Caki2 (cell line): ENCODE measurements at regions not wholly inside any gene's neighbourhood (a gene's known extent, or its start where the extent isn't known, plus 50 kb on each side); places are given as distances from the start of the nearest gene placed in this dataset.

Source experiments
- DNase-seq: peaks from one replicate; pipeline ENCODE4 v3.0.0-alpha.2; 2015; ENCODE audit warnings: low read depth
- in situ Hi-C: cut with HindIII; loops from 2 replicates; pipeline ENCODE4 v1.10.0; 2016; ENCODE audit warnings: low sequenced_read_pairs, low pct_unique_long_range_greater_than_20kb, mixed read lengths

DNA sequence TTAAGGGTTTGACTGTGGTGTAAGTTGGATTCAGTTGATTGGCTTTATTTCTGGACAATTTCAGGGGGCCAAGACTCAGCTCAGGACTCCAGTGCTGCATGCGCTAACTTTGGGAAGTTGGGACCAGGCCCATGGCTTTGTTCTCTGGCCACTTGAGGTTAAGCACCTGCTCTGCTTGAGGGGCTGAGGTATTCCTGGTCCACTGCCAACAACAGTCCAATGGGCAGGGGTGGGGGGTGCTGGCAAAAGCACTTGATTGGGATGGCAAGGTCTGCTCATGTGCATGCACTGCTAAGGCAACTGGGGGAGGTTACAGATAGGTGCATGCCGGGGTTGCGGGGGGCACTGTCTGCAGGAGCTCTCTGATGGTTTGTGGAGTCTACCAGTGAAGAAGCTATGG lies 52.6 kb upstream of the ASB17 start:
- DNase-seq = no peak
- in situ Hi-C loops = no loop called here

DNA sequence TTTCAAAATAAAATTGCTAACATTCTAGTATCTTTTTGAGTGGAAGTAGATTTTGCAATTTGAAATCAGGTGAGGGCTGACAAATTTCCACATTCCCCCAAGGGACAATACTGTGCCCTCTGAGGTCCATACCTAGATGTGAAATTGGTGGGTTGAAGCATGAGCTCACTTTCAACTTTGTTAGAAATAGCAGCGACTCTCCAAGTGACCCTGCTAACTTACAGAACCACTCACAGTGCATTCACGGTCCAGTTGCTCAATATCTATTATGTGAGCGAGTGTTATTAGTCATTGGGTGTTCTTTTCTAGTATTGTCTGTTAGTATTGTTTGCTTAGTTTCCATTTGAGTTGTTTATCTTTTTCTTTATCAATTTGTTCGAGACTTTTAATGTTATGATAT lies 53.6 kb upstream of the ASB17 start:
- in situ Hi-C loops = no loop called here
- DNase-seq = no peak

DNA sequence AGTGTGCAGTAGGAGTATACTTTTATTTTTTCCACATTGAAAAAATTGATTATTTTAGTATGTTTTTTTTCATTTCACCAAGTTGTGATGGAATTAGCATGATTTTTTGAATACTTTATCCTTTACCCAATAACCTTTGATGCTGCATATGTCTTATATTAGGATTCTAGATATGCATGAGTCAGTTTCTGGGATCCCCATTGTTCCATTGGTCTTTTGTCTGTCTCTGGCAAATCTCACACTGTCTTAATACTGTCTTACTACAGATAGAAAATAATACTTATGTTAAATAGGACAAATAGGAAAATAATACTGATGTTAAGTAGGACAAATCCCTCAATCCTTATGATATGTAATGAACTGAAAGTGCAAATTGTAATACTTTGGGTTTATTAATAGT lies 54.3 kb upstream of the ASB17 start:
- in situ Hi-C loops = no loop called here
- DNase-seq = no peak

DNA sequence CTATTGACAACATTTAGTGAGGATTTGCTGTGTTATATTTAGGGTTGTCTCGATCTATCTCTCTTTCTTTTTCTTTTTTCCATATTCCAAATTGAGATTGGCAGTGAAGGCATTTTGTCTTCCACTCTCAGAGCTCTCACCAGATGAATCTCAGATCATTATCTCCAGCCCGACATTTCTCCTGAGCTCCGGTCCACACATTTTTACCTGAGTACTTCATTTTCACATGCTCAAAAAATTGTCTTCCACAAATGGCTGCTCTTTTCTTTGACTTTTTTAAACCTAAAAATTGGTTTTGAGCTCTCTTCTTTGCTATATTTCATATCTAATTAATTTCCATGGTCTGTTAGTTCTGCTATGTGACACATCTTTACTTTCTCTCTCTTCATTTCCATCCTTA lies 56.9 kb upstream of the ASB17 start:
- DNase-seq = no peak
- in situ Hi-C loops = no loop called here

DNA sequence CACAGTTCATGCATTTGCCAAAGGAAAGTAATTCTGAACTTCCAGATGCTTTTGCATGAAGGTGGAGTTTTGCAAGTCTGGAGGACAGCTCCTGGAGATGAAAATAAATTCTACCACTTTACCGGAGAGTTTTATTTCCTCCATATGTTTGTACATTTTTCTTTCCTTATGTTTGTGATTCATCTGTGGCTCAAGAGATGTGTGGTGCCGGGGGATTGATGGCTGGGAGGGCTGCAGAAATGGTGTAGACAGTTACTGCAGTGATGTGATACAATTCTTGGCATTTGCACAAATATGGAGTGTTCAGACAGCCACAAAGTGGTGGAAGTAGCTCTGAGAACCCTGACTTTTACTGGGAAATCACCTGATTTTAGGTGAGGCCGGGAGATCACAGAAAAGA lies 58.5 kb upstream of the ASB17 start:
- in situ Hi-C loops = no loop called here

DNA sequence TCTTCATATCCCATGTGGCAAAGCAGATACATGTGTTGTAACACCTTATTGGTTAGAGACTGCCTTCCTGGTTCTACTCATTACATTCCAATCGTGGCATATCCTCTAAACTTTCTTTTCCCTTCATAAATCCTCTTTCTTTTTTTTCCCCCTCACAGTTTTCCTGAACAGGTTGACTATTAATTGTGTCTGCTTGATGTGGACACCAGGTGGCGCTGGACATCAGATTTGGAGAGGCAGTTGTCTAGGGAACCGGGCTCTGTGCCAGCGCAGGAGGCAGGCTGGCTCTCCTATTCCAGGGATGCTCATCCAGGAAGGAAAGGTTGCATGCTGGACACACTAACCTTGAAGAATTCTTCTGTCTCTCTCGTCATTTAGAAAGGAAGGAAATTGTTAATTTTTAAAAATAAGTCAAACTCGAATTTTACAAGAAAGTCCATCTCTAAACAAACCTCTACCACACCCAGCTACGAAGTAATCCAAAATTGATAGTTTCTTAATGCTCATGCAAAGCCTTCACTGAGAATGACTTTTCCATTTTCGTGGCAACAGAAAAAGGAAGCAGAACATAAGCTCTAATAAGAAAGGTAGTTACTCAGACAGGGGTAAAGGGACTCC lies 59.4 kb upstream of the ASB17 start:
- peak; percentile 63 for DNase-seq
- in situ Hi-C loops = no loop called here

More for the DNA sequence above, 58.5 kb upstream of the ASB17 start:
- no peak for DNase-seq

DNA sequence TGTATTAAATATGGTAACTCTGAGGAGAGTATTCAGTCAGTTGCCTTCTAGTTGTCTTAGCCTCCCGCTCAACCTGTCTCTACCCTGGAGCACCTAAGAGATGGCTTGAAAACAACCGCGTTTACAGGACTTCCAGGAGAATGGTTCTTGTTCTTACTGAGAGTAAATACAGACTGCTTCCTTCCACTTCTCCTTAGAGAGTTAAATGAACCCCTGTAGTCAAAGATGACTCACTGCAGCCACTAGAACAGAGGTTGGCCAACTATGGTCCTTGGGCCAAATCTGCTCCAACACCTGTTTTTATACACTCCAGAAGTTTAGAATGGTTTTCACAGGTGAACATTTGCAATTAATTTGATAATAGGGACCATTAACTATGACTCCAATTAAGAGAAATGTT lies 60.1 kb upstream of the ASB17 start:
- in situ Hi-C loops = no loop called here
- no peak for DNase-seq

DNA sequence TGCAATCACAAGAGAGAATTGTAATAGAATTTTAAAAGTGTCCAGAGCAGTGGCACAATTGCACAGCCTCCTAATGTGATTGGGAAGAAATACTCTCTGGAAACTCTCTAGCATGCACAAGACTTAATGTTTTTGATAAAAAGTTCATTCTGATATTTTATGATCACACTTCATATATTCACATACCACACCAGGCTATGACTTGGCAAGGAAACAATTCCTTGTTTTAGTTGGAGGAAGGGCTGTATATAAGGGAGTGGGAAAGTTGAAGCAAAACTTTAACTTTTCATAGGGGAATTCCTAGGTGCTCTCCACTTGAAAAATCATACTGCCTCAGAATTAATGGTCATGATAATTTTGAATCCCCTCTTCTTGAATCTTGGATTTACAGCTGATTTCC lies 61.5 kb upstream of the ASB17 start:
- DNase-seq = no peak
- in situ Hi-C loops = no loop called here

DNA sequence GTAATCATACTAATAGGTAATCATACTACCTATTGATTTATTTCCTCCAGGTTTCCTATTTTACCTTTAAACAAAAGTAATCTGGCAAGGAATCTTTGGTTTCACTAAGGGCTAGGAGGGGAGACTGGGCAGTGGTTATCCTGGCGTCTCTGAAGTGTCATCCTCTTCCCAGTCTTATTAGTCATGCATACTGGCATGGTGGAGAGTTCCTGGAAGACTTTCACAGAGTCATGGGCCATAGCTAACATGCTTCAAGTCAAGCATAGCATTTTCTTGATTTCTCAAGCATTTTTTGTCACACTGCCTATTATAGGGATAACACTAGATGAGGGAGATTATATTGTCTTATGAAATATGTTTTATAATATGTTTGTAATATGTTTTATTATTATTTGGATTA lies 64.0 kb upstream of the ASB17 start:
- in situ Hi-C loops = no loop called here
- DNase-seq = peak; percentile 18

DNA sequence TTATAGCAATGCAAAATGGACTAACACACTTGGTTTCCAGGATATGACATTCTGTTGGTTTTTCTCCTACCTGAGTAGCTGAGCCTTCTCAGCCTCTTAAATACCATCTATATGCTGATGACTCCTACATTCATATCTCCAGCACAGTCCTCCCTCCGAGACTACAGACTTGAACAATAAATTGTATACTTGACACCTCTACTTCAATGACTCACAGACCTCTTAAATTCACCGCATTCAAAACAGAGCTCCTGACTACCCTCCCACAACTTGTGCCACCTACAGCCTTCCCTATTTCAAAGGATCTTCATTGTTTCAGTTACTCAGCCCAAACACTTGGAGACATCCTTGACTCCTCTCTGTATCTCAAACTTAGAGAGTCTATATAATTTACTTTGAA lies 66.8 kb upstream of the ASB17 start:
- no peak for DNase-seq
- in situ Hi-C loops = no loop called here

DNA sequence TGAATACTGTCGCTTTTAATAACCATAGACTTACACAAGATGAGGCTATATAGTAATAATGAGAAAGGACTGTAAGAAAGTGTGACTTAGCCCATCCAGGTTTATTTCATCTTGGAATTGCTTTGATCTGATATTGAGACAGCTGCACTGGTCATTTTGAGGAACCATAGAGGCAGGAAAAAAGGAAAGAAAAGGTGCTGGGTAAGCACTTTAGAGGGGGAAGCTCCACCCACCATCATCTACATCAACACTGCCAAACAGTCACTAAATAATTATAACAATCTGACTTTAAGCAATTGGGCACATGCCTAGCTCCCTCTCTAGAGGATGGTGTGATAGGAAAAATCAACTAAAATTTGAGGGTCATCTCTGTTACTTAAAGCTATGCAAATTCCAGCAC lies 70.6 kb upstream of the ST6GALNAC3 start:
- DNase-seq = no peak
- in situ Hi-C loops = no loop called here

DNA sequence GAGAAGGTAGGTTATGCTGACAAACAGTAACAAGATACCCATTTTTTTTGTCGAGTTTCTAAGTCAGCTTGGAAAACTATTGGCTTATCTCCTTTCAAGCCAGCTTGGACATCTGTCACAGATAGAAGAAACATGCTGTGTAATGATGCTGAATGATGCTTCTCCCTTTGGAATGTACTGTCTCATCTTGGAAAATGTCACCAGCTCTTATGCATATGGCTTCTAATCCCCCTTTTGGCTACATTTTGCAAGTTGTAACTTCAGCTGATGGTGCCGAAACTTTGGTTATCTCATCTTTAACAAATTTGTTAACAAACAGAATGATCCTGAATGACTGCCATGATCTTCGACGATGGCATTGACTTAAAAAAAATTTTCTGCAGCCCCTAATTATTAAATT lies 68.8 kb upstream of the ST6GALNAC3 start:
- in situ Hi-C loops = no loop called here

DNA sequence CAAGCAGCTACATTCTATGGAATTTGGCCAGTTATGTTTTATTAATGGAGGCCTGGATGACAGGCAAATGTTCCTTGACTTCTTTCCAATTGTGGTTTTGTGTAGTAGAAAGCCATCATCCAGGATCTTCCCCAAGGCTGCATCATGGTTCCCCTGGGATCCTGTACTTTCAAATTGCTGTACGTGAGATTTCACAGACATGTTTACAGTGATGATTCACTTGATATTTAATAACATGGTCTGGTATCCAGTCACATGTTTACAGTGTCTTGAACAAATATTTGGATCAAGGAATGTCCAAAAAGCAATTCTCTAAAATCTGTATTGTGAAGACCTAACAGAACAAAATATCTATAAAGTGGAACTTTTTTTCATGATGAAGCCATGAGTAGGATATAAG lies 68.3 kb upstream of the ST6GALNAC3 start:
- in situ Hi-C loops = no loop called here
- DNase-seq = no peak

More for the DNA sequence above, 68.8 kb upstream of the ST6GALNAC3 start:
- DNase-seq = no peak

DNA sequence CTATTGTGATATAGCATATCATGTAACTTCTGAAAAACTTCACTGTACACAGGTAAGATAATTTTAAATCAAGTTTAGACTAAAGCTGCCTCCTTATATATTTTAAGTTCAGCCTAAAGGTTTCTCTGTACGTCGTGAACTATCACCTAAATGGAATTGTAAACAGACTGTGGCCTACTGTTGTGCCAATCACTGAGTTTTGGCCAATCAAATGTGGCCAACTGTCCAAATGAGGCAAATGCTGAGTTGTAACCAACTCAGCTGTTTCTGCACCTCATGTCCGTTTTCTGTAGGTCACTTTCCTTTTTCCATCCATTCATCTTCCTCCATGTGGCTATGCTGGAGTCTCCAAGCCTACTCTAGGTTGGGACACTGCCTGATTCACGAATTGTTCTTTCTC lies 63.7 kb upstream of the ST6GALNAC3 start:
- no peak for DNase-seq
- in situ Hi-C loops = no loop called here

DNA sequence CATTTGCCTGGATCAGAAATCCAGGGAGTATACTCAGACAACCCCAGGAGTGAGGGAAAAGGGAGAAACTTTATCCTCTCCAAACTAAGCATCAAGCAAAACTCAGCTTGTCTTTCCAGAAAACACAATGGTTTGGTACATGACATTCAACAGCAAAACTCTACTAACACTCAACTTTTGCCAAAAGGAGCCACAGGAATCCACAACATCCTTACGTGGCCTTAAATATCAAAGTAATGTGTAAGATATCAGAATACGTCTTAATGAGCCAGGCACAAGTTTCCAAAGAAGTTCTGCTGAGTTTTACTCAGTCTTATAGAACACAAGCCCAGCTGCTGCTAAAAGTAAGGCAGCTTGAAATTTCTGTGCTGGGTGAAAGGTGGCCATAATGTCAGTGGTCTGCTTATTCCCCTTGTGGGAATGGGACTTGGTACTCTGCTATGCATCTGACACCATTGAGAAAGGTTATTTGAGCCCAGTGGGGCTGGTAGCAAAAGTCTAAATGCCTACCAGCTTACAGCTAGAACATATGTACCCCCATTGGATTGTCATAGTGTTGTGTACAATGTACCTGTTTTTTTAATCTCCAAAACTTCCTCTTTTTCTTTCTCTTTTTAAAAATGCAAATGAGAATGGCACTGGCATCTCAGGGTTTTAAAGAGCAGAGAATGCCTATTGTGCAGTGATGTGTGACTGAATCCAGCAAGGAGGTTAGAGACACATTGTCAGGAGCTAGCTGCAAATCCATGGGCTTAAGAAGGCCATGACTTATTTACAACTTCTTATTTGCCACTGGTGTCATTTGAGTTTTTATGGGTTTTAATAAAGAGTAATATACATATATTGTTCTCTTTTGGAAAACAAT lies 62.0 kb upstream of the ST6GALNAC3 start:
- in situ Hi-C loops = no loop called here
- DNase-seq = peak; percentile 27

DNA sequence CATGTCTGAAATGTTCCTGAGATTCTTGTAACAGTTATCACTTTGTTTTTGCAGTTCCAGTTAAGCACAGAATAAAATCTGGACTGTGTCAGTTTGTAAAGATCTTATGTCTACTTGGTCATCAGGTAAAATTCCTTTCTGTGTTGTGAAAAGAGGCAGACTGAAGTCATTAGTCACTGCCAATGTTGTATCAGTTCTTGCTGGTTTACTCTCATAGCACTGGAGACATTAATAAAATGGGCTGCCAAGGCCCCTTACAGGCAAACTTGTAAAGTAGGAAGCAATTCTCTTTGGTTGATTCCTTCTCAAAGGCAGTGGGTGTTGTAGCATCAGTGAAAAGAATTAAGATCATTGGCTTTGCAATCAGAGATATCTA lies 61.4 kb upstream of the ST6GALNAC3 start:
- in situ Hi-C loops = no loop called here
- DNase-seq = no peak

DNA sequence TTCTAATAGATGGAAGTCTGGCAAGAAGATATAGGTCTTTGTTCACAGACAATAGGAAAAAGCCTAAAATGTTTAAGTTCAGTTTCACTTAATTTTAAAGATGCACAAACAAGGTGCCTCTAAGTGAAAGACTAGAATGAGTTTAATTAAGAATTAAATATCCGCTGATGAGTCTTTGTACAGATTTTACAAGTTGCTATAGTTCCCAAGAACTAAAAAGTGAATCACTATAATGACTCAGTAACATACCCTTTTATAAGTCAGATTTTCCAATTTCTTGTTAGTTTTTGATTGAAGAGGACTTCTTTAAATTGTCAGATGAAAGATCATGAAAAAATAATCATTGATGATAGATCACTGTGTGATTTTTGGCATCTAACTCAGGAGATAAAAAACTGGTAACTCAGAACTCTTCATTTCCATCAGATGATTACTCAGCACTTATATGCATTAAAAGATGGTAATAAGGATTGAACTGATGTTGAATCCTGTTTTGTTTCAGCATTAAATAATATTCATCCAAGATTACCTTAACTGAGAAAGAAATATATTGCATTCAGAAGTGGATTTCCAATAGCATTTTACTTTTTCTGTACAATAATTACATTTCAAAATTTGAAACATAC lies 59.0 kb upstream of the ST6GALNAC3 start:
- no peak for DNase-seq

DNA sequence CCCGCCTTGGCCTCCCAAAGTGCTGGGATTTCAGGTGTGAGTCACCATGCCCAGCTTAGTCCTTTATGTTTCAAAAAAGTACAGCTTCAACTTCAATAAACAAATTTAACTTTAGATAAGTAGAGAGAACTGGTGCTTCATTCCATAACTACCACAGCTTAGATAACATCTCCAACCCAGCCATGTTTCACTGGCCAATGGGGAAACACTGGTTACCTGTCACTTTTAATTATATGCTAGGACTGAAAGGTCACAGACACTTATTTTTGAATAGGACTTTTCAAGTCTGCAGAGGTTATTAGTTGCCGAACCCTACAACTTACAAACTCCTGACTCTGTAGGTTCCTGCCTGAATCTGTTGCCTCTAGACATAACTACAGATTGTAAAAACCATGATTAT lies 56.5 kb upstream of the ST6GALNAC3 start:
- no peak for DNase-seq
- in situ Hi-C loops = no loop called here

More for the DNA sequence above, 59.0 kb upstream of the ST6GALNAC3 start:
- in situ Hi-C loops = no loop called here

DNA sequence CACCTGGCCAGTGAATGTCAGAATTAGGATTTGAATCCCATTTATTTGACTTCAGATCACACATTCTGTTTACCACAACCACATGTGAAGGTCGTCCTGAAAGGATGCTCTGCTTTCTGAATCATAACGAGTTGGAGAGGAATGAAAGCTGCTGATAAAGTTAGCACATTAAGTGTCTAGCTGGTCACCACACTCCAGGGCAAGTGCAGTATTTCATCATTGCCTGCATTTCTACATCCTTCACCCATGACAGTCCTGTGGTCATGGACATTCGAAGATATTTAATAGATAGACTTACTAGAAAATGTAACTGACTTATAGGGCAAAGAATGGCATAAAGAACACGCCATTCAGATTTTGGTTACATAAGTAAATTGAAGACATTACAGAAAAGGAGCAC lies 52.7 kb upstream of the ST6GALNAC3 start:
- in situ Hi-C loops = no loop called here
- no peak for DNase-seq
